GM12872 (cell line): ENCODE measurements at regions not wholly inside any gene's neighbourhood (a gene's known extent, or its start where the extent isn't known, plus 50 kb on each side); places are given as distances from the start of the nearest gene placed in this dataset.

ENCODE experiments used
- TF ChIP-seq, protein P1 (sequence below): IDR thresholded peaks from 3 replicates; pipeline ENCODE4 v1.5.1; 2011; ENCODE audit warnings: low read depth, mild to moderate bottlenecking, low read length, moderate library complexity; ENCODE audit not compliant: insufficient read depth

DNA sequence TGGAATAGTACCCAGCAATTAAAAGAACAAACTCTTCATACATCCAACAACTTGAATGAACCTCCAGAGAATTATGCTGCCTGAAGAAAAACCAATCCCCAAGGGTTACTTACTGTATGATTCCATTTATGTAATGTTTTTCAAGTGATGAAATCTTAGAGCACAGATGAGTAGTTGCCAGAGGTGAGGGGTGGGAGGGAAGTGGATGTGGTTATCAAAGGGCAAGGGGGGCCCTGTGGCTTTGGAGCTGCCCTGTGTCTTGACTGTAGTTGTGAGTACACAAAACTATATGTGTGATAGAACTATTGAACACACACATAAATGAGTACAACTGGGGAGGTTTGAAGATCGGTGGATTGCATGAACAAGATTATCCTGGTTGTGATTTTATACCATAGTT is 115.8 kb upstream of the SLC25A48 start:
- TF ChIP-seq, protein P1, sequence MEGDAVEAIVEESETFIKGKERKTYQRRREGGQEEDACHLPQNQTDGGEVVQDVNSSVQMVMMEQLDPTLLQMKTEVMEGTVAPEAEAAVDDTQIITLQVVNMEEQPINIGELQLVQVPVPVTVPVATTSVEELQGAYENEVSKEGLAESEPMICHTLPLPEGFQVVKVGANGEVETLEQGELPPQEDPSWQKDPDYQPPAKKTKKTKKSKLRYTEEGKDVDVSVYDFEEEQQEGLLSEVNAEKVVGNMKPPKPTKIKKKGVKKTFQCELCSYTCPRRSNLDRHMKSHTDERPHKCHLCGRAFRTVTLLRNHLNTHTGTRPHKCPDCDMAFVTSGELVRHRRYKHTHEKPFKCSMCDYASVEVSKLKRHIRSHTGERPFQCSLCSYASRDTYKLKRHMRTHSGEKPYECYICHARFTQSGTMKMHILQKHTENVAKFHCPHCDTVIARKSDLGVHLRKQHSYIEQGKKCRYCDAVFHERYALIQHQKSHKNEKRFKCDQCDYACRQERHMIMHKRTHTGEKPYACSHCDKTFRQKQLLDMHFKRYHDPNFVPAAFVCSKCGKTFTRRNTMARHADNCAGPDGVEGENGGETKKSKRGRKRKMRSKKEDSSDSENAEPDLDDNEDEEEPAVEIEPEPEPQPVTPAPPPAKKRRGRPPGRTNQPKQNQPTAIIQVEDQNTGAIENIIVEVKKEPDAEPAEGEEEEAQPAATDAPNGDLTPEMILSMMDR: no peak

DNA sequence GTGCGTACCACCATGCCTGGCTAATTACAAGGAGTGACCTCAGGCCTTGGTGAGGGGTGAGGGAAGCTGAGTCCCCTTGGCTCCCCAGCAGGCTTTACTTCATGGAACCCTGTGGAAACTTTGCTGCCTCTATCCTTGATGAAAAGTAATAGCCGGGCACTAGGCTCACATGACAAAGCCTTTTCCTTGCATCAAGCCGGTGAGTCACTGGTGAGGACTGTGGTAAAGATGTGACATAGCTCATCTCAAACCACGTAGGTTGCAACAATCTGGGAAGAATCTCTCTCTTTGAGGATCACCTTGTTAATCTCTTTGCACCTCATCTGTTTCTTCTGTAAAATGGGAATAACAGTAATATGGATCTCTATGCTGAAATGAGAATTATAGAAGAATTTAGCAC is 116.3 kb upstream of the SLC25A48 start:
- TF ChIP-seq, protein P1: no peak

DNA sequence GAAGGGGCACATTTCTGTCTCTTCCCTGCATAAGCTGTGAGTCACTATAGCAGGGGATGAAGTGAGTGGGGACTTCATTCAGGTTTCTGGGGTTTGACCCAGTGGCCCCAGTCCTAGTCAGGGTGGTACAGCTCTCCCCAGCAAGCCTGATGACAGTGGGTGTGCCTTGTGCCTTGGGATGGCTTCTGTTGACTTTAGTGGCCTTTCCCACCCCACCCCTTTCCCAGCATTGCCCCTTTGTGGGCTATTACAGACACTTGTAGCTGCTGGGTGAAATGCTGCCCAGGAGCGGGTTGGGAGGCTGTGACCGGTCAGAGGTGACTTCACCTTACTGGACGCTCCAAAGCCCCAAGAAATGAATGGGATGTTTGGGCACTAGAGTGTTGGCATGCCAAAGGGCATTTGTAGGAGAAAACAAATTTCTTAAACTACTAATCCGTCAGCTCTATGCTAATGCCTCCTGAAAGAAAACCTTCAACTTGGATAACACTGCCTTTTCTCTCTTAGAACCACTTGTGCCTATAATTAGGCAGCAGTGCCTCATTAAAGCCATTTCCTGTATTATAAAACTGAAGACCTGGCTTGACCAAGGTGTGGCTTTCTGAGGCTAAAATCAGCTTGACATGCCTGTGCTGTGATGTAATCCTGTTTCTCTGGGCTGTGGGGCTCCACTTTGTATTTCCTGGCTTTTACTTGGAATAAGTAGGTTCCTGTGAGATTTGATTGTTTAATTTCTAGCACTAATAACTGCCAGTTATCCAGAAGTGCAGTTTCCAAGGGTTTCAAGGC is 119.0 kb upstream of the SLC25A48 start:
- TF ChIP-seq, protein P1: no peak

DNA sequence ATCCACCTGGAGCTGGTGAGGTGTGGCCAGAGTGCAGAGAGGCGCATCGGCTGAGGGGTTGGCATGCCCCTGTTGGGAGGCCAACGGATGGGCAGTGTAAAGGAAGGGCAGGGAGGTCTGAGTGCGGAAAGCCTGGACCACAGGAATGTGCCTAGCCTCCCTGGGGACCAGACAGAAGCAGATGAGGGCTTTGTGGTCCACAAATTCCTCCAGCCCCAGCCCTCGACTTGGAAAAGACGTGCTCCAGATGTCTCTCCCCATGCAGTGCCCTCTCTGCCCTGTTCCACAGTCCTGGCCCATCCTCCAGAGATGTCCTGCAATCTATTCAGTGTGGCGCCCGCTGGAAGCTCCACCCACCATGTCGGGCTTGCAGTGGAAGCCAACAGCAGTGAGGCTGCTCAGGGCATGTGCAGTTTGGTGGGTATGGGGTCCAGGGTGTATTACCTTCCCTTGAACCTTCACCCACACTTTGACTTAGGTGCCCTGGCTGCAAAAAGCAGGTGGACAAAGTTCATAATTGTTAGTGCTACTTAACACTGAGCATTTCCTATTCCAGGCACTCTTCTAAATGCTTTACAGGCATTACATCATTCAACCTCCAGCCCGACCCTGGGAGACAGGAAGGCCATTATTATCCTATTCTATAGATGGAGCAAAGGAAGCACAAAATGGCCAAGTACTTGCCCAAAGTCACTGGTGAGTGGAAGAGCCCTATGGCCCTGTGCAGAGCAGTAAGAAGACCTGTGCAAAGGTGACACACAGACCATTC is 120.2 kb upstream of the SLC25A48 start:
- TF ChIP-seq, protein P1: no peak

DNA sequence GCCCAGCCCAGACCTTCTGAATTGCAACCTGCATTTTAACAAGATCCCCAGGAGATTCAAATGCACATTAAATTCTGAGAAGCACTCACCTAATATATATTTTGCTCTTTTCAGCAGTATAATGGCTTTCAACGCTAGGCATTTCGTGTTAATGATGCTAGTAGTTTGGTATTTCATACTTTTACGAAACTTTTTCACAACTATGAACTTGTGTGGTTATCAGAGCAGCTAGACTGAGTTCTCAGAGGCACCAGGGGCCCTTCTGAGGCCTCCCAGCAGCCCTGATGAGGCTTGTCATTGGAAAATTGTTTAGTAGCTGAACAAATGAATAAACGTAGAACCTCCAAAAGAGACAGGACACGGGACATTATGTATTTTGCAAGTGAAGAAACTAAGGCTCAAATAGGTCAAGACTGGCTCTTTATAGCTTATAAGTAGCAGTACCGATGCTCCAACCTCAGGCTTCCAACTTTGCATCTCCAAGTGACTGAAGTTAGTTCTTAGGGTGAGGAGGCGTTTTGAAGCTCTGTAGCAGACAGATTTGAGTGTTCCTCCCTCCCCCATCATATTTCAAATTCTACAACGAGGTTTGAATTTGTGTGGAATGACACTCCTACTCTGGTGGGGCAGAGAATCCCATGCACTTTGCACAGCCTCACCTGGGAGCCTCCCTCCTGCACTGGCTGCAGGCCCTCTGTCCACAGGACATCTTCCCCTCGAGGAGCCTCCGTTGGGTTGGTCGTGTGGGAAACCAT is 121.1 kb upstream of the SLC25A48 start:
- TF ChIP-seq, protein P1: no peak

DNA sequence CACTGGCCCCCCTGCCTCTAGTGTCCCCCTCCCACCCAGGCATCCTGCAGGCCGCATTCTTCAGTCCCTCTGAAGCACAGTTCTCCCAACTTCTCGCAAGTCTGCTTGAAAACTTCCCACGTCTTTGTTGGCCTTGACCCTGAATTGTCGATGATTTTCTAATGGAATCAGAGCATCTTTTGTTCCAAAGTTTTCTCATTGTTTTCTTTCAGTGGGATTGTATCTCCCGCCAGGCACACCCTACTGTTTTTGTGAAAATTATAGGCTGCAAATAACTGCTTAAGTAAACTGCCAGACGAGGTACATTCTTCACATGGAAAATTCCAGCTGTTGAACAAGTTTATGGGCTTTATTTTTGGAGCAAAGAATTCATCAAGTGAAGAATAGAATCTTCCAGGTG is 122.6 kb upstream of the SLC25A48 start:
- TF ChIP-seq, protein P1: no peak
